NCI-H187 (cell line): ENCODE measurements at regions not wholly inside any gene's neighbourhood (a gene's known extent, or its start where the extent isn't known, plus 50 kb on each side); places are given as distances from the start of the nearest gene placed in this dataset.
A peak's percentile ranks its signal among the peaks of the same experiment; 100 is the strongest.

Experiments used
- DNase-seq, 2 experiments: peaks; one replicate each; lab custom pipeline; 2025; lab: John Stamatoyannopoulos, UW

DNA sequence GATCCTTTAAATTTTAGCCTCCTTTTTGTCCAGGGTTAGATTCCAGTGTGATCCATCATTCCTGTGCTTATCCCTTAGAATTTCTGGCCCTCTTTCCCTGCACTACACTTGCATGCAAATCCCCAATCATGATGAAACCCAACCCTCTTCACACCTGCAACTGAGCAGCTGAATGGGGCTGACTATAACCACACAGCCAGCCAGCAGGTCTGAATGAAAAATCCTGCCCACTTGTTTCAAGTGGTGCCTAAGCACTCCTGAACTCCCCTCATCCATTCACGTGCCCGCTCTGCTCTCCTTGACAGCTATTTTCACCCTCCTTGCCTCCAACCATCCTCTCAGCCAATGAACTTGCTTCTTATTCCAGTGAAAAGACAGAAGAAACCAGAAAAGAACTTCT is 80.5 kb upstream of the AFF3 start:
- DNase-seq = peak; percentile 33 to 52

GRCh38 chr2:100218552-100218951 is 76.2 kb upstream of the AFF3 start:
- no peak for DNase-seq

DNA sequence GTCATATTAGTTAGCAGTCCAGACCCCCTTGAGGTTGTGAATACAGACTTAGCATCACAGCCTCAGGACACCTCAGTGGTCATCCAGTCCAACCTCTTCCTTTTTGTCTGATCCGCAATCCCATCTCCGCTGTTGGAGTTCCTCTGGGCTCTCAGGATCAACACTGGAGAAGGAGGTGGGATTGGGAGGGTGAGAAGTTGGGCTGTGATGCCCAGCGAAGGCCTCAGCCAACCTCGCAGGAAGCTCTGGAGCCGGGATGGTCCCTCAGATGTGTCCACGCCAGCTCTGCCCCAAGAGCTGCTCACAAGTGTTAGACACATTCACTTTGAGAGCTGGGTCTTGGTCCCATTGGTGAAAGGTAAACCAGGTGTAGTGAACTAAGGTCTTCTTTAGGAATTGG is 74.9 kb upstream of the AFF3 start:
- DNase-seq = no peak

GRCh38 chr2:100216015-100216414 is 73.6 kb upstream of the AFF3 start:
- no peak for DNase-seq

DNA sequence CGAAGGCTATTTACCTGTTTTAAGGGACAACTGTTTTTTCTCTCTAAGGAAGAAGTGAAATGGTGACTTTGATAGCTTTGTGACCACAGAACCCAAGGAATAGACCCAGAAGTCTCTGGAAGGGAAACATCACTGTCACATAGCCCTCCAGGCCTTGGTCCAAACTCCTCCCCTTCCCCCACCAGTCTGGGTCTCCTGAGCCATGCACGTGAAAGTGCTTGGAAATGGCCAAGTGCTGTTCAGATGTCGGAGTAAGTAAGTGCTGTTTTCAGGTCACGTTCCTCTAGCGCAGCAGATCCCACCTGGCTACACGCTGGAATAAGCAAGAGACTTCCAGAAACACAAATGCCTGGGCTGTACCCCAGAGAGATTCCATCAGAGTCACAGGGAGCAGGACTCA is 73.0 kb upstream of the AFF3 start:
- DNase-seq = no peak

- DNase-seq = no peak
Measured at GRCh38 chr2:100214265-100214971, 72.0 kb upstream of the AFF3 start.

GRCh38 chr2:100213595-100213994 is 71.2 kb upstream of the AFF3 start:
- no peak for DNase-seq

- DNase-seq = no peak
Measured at GRCh38 chr2:100212850-100213249, 70.5 kb upstream of the AFF3 start.

GRCh38 chr2:100211521-100211920 is 69.1 kb upstream of the AFF3 start:
- DNase-seq = no peak

DNA sequence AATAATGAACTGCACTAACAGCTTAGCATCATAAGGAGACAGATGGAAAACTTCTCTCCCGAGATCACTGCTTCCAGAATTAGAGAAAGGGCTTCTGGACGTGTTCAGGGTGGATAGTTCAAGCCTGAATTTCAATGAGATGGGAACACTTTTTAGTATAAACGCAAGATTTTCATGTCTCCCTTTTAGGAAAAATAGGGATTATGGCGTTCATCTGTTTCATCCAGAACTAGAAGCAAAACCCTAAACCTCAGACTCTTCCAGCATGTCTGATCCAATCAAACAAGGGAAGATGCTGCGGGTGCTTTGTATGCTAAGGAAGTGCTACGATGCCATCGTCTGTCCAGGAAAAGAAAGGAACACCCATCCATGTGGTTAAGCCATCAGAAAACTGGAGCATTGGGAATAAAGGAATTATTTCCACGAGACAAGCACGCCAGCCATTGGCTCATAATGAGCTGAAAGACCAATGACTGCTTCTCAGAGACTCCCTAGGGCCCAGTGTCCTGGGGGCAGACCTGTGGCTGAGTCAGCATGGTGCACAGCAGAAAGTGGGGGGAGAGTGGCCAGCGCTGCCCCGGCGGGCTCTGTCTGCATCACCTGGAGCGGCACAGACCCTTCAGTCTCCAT is 65.9 kb upstream of the AFF3 start:
- no peak for DNase-seq

- DNase-seq = no peak
Measured at GRCh38 chr2:100207411-100207885, 65.1 kb upstream of the AFF3 start.

- no peak for DNase-seq
Measured at GRCh38 chr2:100206731-100207255, 64.4 kb upstream of the AFF3 start.

DNA sequence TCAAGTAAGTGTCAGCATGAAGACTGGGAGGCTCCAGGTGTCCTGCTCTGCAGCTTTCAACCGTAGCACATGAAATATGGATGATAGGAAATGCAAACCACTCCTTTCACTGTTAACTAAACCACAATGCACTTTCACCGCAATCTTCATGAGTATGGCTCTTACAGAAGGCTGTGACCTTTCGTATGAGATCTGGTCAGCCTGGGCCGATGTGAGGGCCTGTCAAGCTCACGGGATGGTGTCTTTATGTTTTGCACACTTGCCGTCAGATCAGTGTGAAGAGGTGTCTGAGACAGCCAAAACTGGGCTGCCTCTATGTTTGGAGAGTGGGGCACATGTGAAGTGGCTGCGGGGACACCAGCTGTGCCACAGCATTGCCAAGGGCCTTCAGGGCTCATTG is 62.8 kb upstream of the AFF3 start:
- DNase-seq = peak in 1 of 2 experiments; percentile 5

- no peak for DNase-seq
Measured at GRCh38 chr2:100202567-100202966, 60.2 kb upstream of the AFF3 start.

GRCh38 chr2:100200985-100201384 is 58.6 kb upstream of the AFF3 start:
- no peak for DNase-seq

DNA sequence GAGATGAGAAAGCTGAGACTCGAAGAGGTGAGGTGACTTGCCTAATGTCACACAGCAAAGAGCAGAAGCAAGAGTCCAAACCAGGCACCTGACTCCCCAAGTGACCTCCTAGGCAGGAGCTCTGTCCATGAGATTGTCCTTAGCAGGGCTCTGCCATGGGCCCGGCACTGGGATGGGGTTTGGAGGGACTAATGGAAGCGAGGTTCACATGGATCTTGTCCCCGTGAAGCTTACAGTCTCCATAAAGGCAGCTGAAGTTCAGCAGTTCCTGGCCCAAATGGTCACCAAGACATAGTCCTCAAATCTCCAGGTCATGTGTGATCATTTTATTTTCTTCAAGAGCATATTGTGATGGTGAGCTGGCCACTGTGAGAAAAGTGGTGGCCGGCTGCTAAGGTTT is 57.0 kb upstream of the AFF3 start:
- DNase-seq = no peak

GRCh38 chr2:100198461-100199230 is 56.3 kb upstream of the AFF3 start:
- no peak for DNase-seq

DNA sequence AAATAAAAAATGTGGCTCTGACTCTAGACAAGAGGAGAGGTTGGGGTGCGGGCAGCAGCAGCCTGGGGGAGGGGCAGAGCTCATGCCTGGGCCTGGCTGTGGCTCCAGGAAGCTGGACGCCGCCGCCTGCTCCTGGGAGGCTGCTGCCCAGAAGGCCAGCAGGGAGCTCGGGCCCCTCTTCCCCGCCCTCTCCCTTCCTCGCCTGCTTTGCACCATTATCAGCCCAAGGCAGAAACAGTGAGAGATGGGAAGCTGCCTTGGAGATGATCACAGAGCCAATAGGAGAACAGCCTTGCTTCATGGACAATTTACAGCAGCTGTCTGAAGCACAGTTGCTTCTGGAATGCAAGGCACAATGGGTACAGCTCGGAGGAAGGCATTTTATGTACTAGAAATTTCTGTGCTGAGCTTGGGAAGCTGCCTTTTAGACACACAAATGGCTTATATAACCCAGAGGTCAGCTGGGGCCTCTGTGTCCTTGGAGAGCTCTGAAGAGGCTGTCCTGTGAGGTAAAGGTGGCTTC is 55.3 kb upstream of the AFF3 start:
- DNase-seq = peak in 1 of 2 experiments; percentile 23

- no peak for DNase-seq
Measured at GRCh38 chr2:100196786-100197494, 54.5 kb upstream of the AFF3 start.

- no peak for DNase-seq
Measured at GRCh38 chr2:100195942-100196341, 53.6 kb upstream of the AFF3 start.

GRCh38 chr2:100194951-100195350 is 52.6 kb upstream of the AFF3 start:
- no peak for DNase-seq

- no peak for DNase-seq
Measured at GRCh38 chr2:100193291-100193710, 50.9 kb upstream of the AFF3 start.
